NCI-H526 (cell line): ENCODE measurements at regions not wholly inside any gene's neighbourhood (a gene's known extent, or its start where the extent isn't known, plus 50 kb on each side); places are given as distances from the start of the nearest gene placed in this dataset.

Experiments
- DNase-seq, 2 experiments: peaks; one replicate each; lab custom pipeline; 2025; lab: John Stamatoyannopoulos, UW

DNA sequence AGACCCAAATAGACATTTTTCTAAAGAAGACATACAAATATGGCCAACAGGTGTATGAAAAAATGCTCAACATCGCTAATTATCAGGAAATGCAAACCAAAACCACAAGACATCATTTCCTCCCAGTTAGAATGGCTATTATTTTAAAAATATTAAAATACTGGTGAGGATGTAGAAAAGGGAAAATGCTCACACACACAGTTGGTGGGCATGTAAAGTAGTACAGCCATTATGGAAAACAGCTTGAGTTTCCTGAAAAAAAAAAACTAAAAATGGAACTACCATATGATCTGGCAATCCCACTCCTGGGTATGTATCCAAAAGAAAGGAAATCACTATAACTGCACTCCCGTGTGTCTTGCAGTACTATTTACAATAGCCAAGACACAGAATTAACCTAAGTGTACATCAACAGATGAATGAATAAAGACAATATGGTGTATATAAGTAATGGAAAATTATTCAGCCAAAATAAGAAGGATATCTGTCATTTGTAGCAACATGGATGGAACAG is 128.9 kb upstream of the DKK2 start:
- DNase-seq = no peak

DNA sequence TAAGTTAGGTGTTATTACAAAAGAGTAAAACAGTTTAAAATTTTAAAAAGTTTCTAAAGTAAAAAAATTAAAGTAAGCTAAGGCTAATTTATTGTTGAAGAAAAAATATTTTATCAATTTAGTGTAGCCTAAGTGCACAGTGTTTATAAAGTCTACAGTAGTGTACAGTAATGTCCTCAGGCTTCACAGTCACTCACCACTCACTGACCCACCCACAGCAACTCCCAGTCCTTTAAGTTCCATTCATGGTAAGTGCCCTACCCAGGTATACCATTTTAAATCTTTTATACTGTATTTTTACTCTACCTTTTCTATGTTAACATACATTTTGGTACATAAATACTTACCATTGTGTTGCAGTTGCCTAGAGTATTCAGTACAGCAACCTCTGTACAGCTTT is 120.3 kb upstream of the DKK2 start:
- no peak for DNase-seq

DNA sequence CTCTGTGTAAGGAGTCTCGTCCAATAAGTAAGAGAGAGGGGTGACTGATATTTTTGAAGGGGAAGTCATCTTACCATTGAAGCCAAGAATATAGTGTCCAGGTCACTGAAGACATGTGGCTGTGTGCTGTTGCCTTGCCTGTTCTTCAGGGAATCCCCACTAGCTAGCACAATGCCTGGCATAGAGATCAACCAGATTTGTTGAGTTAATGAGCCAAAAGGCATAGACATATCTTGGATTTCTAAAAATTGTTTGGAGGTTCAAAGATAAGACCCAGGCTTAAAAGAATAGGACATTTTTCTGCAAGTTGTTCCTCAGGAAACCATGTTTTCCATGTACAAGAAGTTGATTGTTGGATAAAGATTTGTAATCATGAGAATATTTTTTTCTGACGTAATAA is 119.3 kb upstream of the DKK2 start:
- DNase-seq = no peak

DNA sequence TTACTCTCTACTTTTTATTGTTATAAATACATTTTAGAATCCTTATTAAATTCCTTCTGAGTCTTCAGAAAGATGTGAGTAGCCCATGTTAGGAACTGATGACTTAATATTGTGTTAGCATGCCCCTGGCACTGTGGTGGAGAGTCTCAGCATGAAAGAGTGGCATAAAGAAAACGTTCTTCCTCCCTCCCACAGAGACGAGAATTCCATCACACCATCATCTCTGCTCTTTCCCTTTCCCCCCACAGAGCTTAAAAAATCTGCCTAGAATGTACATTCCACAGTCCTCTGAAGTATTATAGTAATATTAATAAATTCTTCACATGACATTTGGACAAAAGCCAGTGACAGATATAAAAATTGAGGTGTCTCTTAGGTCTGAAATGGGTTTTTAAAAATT is 117.8 kb upstream of the DKK2 start:
- DNase-seq = no peak

DNA sequence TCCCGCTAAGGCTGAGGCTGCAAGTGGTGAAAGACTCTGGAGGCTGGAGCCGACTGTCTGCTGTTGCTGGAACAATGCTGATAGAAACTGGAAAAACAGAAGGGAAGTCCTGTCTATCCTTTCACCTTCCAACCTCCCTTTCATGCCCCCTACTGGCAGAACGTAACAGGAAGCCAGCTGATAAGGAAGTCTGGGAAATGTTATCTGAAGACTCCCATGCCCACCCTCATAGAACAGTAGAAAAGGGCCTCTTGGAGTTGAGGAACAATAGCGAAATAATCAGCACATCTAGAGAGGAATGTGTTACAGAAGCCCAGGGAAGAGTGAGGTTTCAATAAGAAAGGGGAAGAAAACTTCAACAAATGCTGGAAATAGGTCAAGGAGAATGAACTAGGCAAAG is 117.1 kb upstream of the DKK2 start:
- peak in 1 of 2 experiments; percentile 28 for DNase-seq

DNA sequence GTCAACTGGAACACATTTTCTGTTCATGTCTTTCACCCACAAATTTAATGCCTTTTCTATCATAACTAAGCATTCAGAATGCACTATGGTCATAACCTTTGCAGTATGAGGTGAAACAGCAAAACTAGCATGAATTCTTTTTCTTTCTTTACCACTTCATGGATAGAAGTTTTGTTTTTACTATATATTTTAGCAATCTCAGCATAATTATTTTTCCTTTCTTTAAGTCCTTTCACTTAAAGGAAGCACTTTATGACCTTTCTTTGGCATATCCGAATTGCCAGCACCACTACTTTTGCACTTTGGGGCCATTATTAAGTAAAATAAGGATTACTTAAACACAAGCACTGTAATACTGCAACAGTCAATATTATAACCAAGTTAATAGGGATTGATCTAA is 115.1 kb upstream of the DKK2 start:
- DNase-seq = no peak

DNA sequence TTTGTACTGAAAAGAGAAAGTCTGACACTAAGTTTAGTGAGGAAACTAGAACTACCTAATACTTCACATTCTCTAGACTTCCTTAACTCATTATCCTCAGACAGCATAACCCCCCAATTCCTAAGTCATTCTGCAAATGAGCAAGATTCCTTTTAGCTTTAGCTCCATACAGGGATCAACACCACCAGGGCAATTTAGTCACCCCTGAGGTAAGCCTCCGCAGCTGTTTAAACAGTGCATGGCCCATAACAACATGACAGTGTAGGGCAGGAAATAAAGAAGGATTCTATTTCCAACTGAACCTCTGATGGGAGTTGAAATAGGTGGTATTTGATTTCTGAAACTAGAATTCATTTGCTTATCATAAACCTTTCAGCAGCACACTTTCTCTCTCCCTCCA is 112.8 kb upstream of the DKK2 start:
- peak; percentile 1 to 4 for DNase-seq

DNA sequence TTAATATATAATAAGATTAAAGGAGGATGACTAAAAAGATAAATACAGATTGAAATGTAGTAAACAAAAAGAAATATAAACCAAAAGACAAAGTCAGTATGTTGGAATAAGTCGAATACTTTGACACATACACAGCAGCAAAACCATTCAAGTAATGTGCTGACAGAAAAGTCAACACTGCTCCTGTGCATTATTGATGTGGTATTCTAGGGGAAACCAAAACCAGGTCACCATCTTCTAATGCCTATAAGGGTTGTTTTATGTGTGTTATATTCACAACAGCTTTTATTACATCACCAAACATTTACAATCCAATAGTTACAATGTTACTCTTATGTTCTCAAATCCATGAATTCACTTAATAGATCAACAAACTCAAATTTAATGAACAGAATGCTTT is 111.8 kb upstream of the DKK2 start:
- no peak for DNase-seq

DNA sequence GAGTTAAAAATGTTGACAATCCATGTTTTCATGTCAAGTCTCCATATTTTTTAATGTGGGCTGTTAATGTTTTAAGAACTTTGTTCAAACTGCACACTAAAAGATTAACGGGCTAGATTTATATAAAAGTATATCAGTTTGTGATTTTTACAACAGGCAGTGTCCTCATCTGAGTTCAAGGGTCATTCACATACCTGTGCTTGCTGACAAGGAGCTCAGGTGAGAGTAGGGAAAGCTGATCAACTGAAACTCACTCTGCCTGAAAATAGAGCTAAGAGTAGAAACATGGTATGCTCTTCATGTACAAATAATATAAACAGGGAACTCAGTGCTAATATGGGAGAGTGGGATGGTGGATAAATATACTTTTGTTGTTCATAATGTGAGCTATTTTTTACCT is 102.3 kb upstream of the DKK2 start:
- no peak for DNase-seq

DNA sequence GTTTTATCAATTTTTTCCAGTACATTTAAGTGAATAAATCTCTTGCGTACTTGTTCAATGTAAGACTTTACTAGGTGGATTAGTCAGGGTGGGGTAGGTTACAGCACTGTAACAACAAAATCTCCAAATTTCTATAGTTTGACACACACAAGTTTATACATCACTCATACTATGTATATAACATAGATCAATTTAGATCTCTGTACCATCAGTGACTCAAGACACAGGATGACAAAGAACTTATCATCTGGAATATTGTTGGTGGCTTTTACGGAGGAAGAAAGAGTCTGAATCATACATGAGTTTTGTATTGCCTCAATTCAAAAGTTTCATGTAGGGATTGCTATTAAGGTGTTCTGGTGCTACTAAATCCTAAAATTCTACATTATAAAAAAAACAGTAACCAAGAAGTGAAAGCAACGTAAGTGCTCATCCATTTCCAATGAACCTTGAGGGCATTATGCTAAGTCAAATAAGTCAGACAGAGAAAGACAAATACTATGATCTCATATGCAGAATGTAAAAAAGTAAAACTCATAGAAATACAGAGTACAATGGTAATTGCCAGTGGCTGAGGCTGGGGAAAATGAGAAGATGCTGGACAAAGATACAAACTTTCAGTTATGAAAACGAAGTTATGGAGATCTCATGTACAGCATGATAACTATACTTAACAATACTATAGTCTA is 98.0 kb upstream of the DKK2 start:
- no peak for DNase-seq

DNA sequence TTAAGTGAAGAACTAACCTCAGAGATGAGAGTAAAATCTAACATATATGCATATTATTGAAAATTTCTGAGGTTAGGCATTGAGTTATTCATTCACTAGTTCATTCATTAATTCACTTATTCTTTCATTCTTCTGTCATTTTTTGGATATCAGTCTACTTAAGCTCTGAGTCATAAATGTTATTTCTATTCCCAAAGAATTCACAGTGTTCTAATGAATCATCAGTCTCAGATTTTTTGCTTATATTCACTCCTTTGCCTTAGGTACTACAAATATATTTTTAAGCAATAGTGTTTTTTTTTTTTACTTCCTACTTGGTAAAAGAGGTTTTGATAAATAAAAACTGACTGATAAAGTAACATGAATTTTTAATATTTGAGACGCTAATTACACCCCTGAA is 95.2 kb upstream of the DKK2 start:
- DNase-seq = no peak

DNA sequence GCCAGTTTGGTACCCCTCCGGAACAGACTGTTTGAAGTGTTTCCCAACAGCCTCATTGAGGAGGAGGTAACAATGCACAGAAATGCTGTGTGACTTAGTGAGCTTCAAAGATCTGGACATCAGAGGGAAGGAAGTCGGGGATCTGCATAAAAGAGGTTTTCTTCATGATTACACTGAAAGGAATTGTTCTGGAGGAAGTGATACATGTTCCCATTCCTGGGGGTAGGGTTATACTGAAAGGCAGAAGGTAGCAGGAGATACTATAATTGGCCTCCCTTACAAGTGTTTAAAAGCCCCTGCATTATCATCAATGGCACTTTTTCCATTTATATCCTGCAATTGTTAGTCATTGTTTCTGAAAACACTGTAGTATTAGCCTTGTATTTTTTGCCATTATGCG is 94.0 kb upstream of the DKK2 start:
- DNase-seq = no peak

DNA sequence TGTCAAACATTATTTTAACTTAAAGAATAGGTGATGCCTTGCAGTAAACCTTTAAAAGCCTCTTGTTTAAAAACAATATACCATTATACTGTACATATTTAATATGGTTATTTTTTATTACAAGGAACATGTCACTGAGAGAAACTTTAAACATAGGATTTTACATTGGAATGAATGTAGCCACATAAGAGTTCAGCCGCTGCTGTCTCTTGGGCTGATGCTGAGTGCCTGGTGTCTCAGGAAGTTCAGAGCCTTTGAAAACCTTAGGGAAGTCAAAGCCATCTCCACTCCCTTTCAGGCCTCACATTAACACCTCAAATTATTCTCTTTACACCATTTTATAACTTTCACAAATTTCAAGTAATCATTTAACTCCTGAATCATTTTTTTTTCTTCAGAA is 93.5 kb upstream of the DKK2 start:
- DNase-seq = no peak

DNA sequence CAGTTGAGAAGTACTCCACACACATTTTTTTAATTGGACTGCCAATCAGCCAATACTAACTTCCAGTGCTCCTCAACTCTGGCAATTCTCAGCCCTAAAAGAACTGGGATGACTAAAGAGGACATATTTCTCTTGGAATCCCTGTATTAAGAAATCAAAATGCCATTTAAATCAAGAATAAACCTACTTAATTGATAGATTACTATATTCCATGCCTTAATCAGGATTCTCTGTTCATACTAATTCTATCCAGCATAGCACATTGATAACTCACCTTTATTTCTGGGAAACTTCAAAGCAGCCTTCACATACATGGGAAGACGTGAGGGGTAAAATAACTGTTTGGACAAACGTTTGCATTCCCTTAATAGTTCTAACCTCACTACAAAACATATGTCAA is 93.0 kb upstream of the DKK2 start:
- no peak for DNase-seq

DNA sequence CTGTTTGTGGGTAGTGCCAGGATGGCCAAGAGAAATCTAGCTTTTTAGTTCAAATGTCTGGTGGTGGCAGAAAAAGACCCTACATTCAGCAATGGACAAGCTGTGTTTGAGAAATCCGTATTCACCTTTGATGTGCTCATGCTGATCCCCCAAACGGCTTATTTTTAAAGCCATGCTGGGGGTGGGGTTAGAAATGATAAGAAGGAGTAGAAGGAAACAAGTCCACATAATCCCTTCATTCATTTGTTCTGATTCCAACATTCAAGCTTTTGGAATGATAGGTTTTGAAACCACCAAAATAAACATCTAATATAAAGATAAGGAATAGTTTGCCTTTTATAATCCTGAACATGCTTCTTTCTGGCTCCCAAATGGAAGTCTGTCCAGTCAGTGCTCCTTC is 92.0 kb upstream of the DKK2 start:
- no peak for DNase-seq

DNA sequence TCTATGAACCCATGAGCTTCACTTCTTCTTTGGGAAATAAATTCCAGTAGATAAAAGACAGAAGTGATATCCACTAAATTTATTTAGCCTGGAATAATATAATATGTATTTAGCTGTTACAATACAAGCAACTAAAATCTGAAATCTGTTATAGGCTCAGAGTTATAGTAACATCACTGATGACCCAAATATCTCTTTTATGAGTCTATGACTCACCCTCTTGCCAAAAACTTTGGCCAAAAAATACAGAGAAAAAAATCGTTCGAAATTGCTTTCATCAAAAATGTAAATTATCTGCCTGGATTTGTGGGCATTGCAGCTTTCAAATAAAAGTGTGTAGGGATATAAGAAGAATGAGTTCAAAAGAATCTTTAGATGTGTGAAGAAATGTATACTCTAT is 89.4 kb upstream of the DKK2 start:
- no peak for DNase-seq

DNA sequence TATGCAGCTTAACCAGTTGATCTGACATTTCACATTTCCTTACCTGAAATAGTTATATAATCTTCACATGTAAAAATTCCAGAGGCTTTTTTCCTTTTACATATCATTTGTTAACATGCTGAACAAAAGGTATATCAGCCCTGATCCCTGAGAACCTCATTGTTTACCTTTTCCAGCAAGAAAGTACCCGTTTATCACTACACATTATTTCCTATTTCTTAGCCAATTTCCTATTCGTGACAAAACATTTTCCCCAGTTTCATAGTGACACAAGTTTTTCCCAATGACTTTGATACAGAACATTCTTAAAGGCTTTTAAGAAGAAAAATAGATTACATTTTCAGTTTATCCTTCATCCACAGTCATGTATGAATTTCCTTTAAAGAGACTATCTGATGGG is 86.6 kb upstream of the DKK2 start:
- DNase-seq = no peak

DNA sequence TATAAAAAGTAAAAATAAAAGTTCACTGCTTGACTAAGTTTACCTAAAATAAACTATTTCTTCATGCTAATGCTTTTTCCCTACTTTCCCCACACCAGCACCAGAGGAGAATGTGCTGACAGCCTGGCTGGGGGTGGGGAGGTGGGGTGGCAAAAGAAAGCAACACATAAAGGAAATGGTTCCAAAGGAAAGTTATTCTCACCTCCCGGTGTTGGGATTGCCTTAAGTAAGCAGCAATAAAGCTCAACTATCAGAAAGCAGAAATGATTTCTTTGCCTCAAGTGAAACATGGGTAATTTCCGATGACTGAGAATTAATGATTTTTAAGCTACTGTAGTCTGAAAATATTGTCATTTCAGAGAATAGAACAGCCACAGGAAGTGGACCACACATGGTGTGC is 84.5 kb upstream of the DKK2 start:
- DNase-seq = no peak

DNA sequence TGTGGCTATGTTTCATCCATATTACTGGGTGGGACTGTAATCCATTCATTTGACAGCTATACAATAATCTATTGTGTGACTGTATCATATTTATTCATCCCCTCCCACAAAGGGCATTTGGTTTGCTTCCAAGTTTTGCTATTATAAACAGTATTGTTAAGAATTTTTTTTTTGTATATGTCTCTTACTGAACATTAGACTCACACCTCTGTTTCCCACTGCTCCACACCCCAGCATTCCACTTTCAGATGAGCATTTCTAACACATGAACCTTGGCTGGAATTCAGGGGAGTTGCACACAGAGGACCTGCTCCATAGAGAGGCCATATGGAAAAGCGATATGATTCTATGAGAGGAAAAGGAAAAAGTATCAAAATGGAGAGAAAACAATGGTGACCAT is 81.6 kb upstream of the DKK2 start:
- no peak for DNase-seq

DNA sequence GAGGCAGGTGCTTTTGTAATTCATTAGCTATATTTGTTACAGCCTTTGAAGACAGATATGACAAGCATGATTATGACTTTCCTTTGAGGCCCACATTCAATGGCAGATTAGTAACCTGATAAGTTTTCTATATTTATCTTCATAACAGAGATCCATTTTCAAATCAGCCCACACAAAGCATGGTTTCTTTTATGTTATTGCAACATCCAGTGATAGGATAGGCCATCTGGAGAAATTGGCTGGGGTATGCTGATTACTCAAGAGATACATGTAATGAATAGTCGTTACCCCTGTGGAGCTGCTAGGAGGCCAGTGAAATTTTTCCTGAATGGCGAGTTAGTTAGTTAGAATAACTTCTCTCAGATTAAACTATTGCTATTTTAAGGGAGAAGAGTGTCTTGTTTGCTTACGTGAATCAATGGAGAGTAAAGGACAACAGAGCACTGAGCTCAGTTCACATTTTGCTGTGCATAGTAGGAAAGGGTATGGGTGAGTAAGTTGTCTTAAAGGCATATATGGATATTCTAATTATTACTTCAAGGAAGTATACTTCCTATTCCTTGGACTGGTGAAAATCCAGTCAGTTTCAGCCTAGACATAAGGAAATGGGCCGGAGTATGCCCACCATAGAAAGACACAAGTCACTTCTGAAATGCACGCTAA is 79.2 kb upstream of the DKK2 start:
- no peak for DNase-seq

DNA sequence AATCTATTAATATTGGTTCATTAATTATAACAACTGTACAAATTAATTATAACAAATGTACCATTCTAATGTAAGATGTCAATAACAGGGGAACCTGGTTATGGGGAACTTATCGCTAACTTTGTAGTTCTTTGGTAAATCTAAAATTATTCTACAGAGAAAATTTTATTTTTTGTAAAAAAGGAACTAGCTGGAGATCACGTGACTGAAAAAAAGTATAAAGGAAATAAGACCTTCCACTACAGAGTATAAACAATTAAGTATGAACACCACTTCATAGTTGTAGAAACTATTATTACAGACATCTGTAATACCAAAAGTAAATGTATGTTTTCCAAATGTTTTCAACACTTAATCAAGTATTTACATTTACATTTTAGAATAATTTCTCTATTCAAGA is 77.9 kb upstream of the DKK2 start:
- no peak for DNase-seq

DNA sequence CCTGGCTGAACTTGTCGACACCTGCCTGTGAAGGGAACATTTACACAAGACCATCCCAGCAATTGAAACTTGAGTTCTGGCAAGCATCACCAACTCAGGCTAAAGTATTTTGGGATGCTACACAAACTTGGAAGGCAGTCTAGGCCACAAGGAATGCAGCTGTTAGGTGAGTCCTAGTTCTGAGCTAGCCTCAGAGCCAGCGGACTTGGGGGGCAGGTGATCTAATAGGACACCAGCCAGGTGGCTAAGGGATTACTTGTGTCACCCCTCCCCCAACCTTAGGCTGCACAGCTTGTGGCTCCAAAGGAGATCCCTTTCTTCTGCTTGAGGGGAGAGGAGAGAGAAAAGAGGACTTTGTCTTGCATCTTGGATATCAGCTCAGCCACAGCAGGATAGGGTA is 62.3 kb upstream of the DKK2 start:
- DNase-seq = no peak

DNA sequence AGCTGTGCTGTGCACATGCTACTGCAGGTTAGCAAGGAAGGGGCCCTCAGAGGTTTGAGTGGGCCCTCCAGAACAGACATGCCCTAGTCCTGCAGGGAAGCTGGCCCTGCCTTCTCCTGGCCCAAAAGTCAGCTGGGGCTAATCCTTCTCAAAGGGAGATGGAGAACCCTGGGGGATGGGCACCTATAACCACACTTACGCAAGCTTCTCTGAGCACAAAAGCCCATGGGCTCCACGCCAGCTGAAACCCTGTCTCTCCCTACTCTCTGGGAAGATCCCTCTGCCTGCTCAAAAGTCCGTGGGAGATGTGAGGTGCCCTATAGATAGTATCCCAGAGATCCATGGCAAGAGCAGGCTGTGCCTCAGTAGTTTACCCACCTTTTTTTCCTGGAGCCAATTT is 58.9 kb upstream of the DKK2 start:
- no peak for DNase-seq

DNA sequence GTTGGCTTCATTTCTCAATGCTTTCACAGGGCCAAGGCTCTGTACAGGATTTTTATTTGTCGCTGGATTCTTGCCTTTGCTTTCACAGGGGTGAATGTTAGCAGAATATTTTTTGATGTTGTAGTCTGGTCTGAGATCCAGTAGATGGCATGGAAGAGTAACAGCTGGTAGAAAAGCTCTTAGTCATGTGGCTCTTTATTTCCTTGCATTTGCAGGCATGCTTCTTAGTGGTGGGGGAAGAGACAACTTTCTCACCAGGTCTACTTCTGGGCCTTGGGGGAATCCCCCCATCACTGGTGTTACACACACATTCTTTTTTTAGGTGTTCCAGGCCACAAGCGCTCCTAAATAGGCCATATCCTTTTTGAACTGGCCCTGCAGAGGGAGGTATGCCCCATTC is 58.2 kb upstream of the DKK2 start:
- DNase-seq = peak in 1 of 2 experiments; percentile 3
